ENCODE measurements at regions not wholly inside any gene's neighbourhood (a gene's known extent, or its start where the extent isn't known, plus 50 kb on each side); places are given as distances from the start of the nearest gene placed in this dataset.

DNA sequence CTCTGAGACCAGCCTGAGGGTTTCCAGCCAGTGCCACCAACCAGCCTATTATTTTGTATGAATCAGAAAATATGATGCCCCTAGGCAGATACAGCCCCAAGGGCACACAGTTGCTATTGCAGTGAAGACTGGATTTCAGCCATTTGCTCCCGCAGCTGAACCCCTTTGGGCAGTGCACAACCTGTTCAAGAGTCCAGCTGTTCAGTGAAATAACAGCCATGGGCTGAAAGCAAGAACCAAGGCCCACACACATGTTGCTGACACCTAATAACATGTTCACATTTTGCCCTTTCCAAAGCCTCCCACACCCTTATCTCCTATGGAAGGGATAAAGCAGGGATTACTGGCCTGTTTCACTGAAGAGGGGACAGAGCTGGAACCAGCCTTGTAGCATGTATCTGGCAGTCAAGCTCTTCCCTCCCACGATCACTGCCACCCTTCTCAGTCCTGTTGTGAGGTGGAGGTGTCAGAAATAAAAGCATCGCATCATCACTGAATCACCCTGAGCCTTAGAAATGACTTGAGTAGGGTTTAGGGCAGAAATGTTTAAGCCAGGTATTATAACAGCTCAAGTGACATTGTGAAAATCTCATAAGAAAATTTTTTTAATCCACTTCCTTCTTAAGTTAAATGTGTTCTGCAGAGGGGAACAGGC lies 137.1 kb upstream of the FSTL4 start:
- Histone ChIP-seq H3K36me3 (ENCODE audit: insufficient read depth, low read length) (no peaks in the 10 kb centered on the region), H3K27ac (ENCODE audit: low read depth, low read length) (no peak overlapping the region), H3K4me3 (ENCODE audit: low read length) (no peak overlapping the region), H3K9me3 (ENCODE audit: low read length) (no peaks in the 10 kb centered on the region), H3K27me3 (ENCODE audit: insufficient read depth, low read length, poor library complexity, severe bottlenecking) (no peaks in the 10 kb centered on the region), H3K4me1 (ENCODE audit: insufficient read depth, low read length) (no peaks in the 10 kb centered on the region)
- Mint-ChIP-seq H3K36me3 (no peaks in the 10 kb centered on the region), H3K27me3 (peaks cover 2 to 25% of the 10 kb centered on the region in 2 donors), H3K9me3 (no peaks in the 10 kb centered on the region), H3K4me3 (no peak overlapping the region), H3K4me1 (no peaks in the 10 kb centered on the region), H3K27ac (no peak overlapping the region)
- CTCF ChIA-PET = no interaction called here
- no peak for DNase-seq
- POLR2A ChIA-PET = no interaction called here

GRCh38 chr5:133746834-133747233 lies 134.5 kb upstream of the FSTL4 start:
- H3K4me3 ChIP-seq (ENCODE audit: low read length) = no peak overlapping the region
- Mint-ChIP-seq H3K27me3 (peaks cover 8 to 30% of the 10 kb centered on the region in 2 donors), H3K36me3 (no peaks in the 10 kb centered on the region), H3K9me3 (no peaks in the 10 kb centered on the region), H3K4me1 (no peaks in the 10 kb centered on the region), H3K27ac (no peak overlapping the region), H3K4me3 (no peak overlapping the region)
- ChIA-PET POLR2A (no interaction called here), CTCF (interaction anchor here (1.0 kb wide), 1 partner anchor 9 kb away, joined by 3 read pairs; no protein-coding TSS in a partner anchor)
- H3K36me3 ChIP-seq (ENCODE audit: insufficient read depth, low read length) = no peaks in the 10 kb centered on the region
- H3K27me3 ChIP-seq (ENCODE audit: insufficient read depth, low read length, poor library complexity, severe bottlenecking) = no peaks in the 10 kb centered on the region
- H3K9me3 ChIP-seq (ENCODE audit: low read length) = no peaks in the 10 kb centered on the region
- H3K27ac ChIP-seq (ENCODE audit: low read depth, low read length) = no peak overlapping the region
- DNase-seq = no peak
- no peaks in the 10 kb centered on the region for H3K4me1 ChIP-seq (ENCODE audit: insufficient read depth, low read length)

DNA sequence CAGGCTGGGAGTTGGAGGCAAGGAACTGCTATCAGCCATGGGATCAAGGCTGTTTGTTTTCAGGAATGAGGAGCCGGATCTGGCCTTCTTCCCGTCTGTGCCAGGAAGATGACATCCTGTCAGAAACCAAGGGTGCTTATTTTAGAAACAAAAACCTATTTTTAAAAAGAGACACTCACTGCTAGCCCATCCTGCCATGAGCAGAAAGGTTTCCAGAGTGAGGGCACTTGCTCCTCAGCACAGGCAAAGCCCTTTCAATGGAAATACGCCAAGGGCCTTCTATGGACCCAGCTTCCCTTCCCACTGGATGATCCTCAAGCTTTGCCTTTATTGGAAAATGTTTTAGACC lies 132.6 kb upstream of the FSTL4 start:
- Histone ChIP-seq H3K36me3 (ENCODE audit: insufficient read depth, low read length) (no peaks in the 10 kb centered on the region), H3K9me3 (ENCODE audit: low read length) (no peaks in the 10 kb centered on the region), H3K27ac (ENCODE audit: low read depth, low read length) (no peak overlapping the region), H3K27me3 (ENCODE audit: insufficient read depth, low read length, poor library complexity, severe bottlenecking) (no peaks in the 10 kb centered on the region), H3K4me3 (ENCODE audit: low read length) (no peak overlapping the region), H3K4me1 (ENCODE audit: insufficient read depth, low read length) (no peaks in the 10 kb centered on the region)
- H3K27me3 Mint-ChIP-seq = peaks cover 13 to 25% of the 10 kb centered on the region in 2 donors
- H3K36me3 Mint-ChIP-seq = no peaks in the 10 kb centered on the region
- DNase-seq = no peak
- H3K4me1 Mint-ChIP-seq = no peaks in the 10 kb centered on the region
- H3K4me3 Mint-ChIP-seq = no peak overlapping the region
- H3K9me3 Mint-ChIP-seq = no peaks in the 10 kb centered on the region
- ChIA-PET CTCF (no interaction called here), POLR2A (no interaction called here)
- no peak overlapping the region for H3K27ac Mint-ChIP-seq

GRCh38 chr5:133744051-133744959 lies 132.0 kb upstream of the FSTL4 start:
- no peaks in the 10 kb centered on the region for H3K4me1 ChIP-seq (ENCODE audit: insufficient read depth, low read length)
- H3K9me3 ChIP-seq (ENCODE audit: low read length) = no peaks in the 10 kb centered on the region
- ChIA-PET POLR2A (no interaction called here), CTCF (no interaction called here)
- no peak overlapping the region for H3K4me3 ChIP-seq (ENCODE audit: low read length)
- Mint-ChIP-seq H3K4me3 (no peak overlapping the region), H3K27me3 (peaks cover 13 to 29% of the 10 kb centered on the region in 2 donors), H3K9me3 (no peaks in the 10 kb centered on the region), H3K36me3 (no peaks in the 10 kb centered on the region), H3K27ac (no peak overlapping the region), H3K4me1 (no peaks in the 10 kb centered on the region)
- DNase-seq = no peak
- H3K36me3 ChIP-seq (ENCODE audit: insufficient read depth, low read length) = no peaks in the 10 kb centered on the region
- H3K27ac ChIP-seq (ENCODE audit: low read depth, low read length) = no peak overlapping the region
- no peaks in the 10 kb centered on the region for H3K27me3 ChIP-seq (ENCODE audit: insufficient read depth, low read length, poor library complexity, severe bottlenecking)

DNA sequence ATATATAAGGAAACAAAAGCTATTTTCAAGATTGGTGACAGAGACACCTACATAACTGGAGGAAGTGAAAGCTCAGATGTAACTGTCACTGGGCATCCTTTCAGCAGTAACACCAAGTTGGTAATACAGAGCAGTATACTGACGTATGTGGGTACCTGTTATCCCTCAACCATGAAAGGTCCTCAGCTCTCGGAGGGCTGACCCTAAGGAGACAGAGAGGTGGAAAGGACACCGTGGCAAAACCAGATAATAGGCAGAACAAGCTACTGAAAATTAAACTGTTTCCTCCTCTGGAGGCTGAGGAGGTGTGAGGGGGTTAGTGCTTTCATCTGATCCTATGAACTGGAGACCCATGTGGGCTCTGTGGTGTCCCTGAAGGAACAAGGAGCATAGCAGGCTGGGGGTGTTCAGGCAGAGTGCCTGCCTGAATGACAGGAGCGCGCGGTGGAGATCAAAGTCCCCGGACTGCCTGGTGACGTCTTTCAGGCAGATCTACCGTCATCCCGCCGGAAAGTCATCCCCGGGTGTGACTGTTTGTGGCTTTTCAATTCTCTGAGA lies 130.2 kb upstream of the FSTL4 start:
- no peak overlapping the region for H3K4me3 ChIP-seq (ENCODE audit: low read length)
- H3K36me3 ChIP-seq (ENCODE audit: insufficient read depth, low read length) = no peaks in the 10 kb centered on the region
- no peak overlapping the region for H3K27ac ChIP-seq (ENCODE audit: low read depth, low read length)
- Mint-ChIP-seq H3K4me3 (no peak overlapping the region), H3K27ac (no peak overlapping the region), H3K27me3 (peaks cover 18 to 22% of the 10 kb centered on the region in 2 donors), H3K36me3 (no peaks in the 10 kb centered on the region), H3K9me3 (no peaks in the 10 kb centered on the region), H3K4me1 (no peaks in the 10 kb centered on the region)
- H3K4me1 ChIP-seq (ENCODE audit: insufficient read depth, low read length) = no peaks in the 10 kb centered on the region
- H3K9me3 ChIP-seq (ENCODE audit: low read length) = no peaks in the 10 kb centered on the region
- H3K27me3 ChIP-seq (ENCODE audit: insufficient read depth, low read length, poor library complexity, severe bottlenecking) = no peaks in the 10 kb centered on the region
- no peak for DNase-seq
- ChIA-PET CTCF (interaction anchor here (1.1 kb wide), 1 partner anchor 17 kb away, joined by 3 read pairs; no protein-coding TSS in a partner anchor), POLR2A (no interaction called here)

DNA sequence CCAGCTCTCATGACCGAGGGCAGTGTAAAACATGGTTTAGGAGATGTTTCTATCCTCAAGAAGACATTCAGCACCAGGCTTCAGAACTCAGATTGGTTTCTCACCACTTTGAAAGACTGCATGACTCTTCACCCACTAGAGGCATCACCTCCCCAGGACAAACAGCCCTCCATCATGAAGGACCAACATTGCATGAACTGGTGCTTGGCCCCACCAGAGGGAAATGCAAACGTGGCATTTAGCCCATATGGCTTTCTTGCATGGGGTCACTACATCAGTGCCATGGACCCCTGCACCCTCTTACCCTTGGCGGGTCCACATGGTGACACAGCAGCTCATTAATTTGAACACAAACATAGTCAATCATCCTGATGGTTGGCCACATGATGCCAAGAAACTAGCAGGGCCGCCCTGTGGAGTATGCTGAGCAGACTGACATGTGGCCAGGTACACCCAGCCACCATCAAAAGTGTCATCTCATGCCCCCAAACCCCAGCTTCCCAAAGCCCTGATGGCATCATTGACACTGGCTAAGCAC lies 129.5 kb upstream of the FSTL4 start:
- no peak overlapping the region for H3K4me3 Mint-ChIP-seq
- ChIA-PET POLR2A (no interaction called here), CTCF (interaction anchor here (1.1 kb wide), 1 partner anchor 18 kb away, joined by 3 read pairs; no protein-coding TSS in a partner anchor)
- DNase-seq = no peak
- H3K27me3 ChIP-seq (ENCODE audit: insufficient read depth, low read length, poor library complexity, severe bottlenecking) = no peaks in the 10 kb centered on the region
- no peaks in the 10 kb centered on the region for H3K9me3 ChIP-seq (ENCODE audit: low read length)
- no peaks in the 10 kb centered on the region for H3K4me1 ChIP-seq (ENCODE audit: insufficient read depth, low read length)
- no peaks in the 10 kb centered on the region for H3K36me3 Mint-ChIP-seq
- H3K27ac ChIP-seq (ENCODE audit: low read depth, low read length) = no peak overlapping the region
- H3K27me3 Mint-ChIP-seq = peaks cover 18 to 26% of the 10 kb centered on the region in 2 donors
- no peaks in the 10 kb centered on the region for H3K36me3 ChIP-seq (ENCODE audit: insufficient read depth, low read length)
- H3K9me3 Mint-ChIP-seq = no peaks in the 10 kb centered on the region
- H3K4me1 Mint-ChIP-seq = no peaks in the 10 kb centered on the region
- no peak overlapping the region for H3K4me3 ChIP-seq (ENCODE audit: low read length)
- no peak overlapping the region for H3K27ac Mint-ChIP-seq

DNA sequence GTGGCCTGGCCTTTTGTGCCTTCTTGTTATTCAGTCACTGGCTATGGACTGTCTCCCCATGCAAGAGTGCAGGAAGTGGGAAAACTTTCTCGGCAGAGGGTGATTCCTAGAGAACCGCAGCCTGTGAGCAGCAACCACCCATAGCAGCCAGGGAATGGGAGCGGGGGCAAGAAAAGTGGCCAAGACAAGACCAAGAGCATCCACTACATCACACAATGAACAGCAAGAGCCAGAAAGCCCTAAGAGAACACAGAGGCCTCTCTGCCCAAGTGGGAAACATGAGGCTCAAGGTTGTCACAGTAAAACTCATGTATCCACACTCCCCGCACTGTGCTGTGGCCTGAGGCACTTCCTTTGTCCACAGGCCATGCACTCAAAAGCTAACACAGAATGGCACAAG lies 129.1 kb upstream of the FSTL4 start:
- Histone ChIP-seq H3K9me3 (ENCODE audit: low read length) (no peaks in the 10 kb centered on the region), H3K4me3 (ENCODE audit: low read length) (no peak overlapping the region), H3K27me3 (ENCODE audit: insufficient read depth, low read length, poor library complexity, severe bottlenecking) (no peaks in the 10 kb centered on the region), H3K27ac (ENCODE audit: low read depth, low read length) (no peak overlapping the region), H3K4me1 (ENCODE audit: insufficient read depth, low read length) (no peaks in the 10 kb centered on the region), H3K36me3 (ENCODE audit: insufficient read depth, low read length) (no peaks in the 10 kb centered on the region)
- ChIA-PET POLR2A (no interaction called here), CTCF (no interaction called here)
- Mint-ChIP-seq H3K27me3 (peaks cover 18 to 26% of the 10 kb centered on the region in 2 donors), H3K4me1 (no peaks in the 10 kb centered on the region), H3K4me3 (no peak overlapping the region), H3K36me3 (no peaks in the 10 kb centered on the region), H3K27ac (no peak overlapping the region), H3K9me3 (no peaks in the 10 kb centered on the region)
- no peak for DNase-seq

GRCh38 chr5:133739181-133739780 lies 126.9 kb upstream of the FSTL4 start:
- Mint-ChIP-seq H3K9me3 (no peaks in the 10 kb centered on the region), H3K4me1 (no peaks in the 10 kb centered on the region), H3K36me3 (no peaks in the 10 kb centered on the region), H3K4me3 (no peak overlapping the region), H3K27ac (no peak overlapping the region), H3K27me3 (peaks cover 18 to 22% of the 10 kb centered on the region in 2 donors)
- no peak for DNase-seq
- Histone ChIP-seq H3K27me3 (ENCODE audit: insufficient read depth, low read length, poor library complexity, severe bottlenecking) (no peaks in the 10 kb centered on the region), H3K4me1 (ENCODE audit: insufficient read depth, low read length) (no peaks in the 10 kb centered on the region), H3K9me3 (ENCODE audit: low read length) (no peaks in the 10 kb centered on the region), H3K27ac (ENCODE audit: low read depth, low read length) (no peak overlapping the region), H3K4me3 (ENCODE audit: low read length) (no peak overlapping the region), H3K36me3 (ENCODE audit: insufficient read depth, low read length) (no peaks in the 10 kb centered on the region)
- CTCF ChIA-PET = no interaction called here
- POLR2A ChIA-PET = interaction anchor here (0.6 kb wide), 1 partner anchor 9 kb away, joined by 3 read pairs; no protein-coding TSS in a partner anchor
